HG02763 (cell line): ENCODE measurements at regions not wholly inside any gene's neighbourhood (a gene's known extent, or its start where the extent isn't known, plus 50 kb on each side); places are given as distances from the start of the nearest gene placed in this dataset.
"Not testable (repeated sequence)": the region's sequence is repeated elsewhere in the genome, so short reads cannot be mapped to it uniquely, and the experiment has no call there.

ENCODE experiments used
- ATAC-seq: cut with Tn5 transposase; IDR thresholded peaks from one replicate; pipeline ENCODE4 v1.9.1; 2021; ENCODE audit warnings: mild to moderate bottlenecking, moderate library complexity; ENCODE audit not compliant: unreplicated experiment

DNA sequence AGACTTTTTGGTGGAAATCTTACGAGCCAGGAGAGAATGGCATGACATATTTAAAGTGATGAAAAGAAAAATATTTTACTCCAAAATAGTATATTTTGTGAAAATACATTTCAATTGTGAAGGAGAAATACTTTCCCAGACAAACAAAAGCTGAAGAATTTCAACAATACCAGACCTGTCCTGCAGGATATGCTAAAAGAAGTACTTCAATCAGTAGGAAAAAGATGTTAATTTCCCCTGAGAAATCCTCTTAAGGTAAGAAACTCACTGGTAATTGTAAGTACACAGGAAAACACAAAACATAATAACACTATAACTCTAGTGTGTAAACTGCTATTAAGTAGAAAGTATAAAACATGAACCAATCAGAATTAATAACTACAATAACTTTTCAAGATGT, 341.8 kb upstream of the GJE1 start:
- no peak for ATAC-seq

DNA sequence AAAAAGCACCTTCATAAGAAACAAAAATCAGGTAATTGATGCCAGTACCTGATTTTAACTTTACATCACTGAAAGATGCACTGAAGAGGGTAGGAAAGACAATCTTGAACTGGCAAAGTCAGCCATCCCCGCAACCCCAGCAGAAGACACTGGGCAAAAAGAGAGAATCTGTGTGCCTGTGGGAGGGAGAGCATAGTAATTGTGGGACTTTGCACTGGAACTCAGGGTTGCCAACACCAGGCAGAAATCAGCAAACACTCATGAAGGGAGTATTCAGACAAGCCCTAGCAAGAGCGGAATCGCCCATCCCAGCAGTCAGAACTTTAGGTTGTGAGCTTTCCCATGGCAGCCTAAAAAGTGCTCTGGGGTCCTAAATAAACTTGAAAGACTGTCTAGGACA, 344.6 kb upstream of the GJE1 start:
- ATAC-seq, result no peak

- ATAC-seq, result no peak
Measured at GRCh38 chr6:141783585-141783984, 349.1 kb upstream of the GJE1 start.

GRCh38 chr6:141780296-141780695, 352.4 kb upstream of the GJE1 start:
- ATAC-seq, result no peak

DNA sequence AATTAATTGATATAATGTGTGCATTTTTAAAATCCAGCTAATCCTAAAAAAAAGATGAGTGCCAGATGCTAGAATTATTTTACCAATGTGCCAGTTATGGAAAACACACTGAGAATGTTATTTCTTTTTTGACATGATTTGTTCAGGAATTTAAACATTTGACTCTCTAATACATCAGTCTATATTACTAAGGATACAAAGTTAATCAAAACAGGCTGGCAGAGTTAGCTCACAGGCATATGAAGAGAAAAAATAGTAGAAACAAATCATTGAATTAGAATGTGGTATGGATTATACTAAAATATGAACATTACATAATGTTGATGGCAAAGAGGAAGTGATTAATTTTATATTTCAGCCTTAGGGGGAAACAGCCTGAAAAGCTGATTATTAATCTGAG, 368.3 kb upstream of the GJE1 start:
- ATAC-seq, result no peak

DNA sequence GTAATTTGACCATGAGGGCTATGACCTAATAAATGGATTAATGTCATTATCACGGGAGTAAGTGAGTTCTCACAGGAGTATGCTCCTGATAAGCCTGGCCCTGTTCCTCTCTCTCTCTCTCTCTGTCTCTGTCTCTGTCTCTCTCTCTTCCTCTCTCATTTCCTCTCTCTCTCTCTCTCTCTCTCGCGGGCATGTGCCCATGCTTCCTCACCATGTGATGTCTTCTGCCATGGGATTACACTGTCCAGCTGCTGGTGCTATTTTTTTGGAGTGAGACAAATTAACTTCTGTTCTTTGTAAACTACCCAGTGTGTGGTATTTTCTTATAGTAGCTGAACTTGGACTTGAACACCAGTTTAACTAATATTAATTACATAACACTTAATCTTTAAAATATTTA, 374.3 kb upstream of the GJE1 start:
- no peak for ATAC-seq

DNA sequence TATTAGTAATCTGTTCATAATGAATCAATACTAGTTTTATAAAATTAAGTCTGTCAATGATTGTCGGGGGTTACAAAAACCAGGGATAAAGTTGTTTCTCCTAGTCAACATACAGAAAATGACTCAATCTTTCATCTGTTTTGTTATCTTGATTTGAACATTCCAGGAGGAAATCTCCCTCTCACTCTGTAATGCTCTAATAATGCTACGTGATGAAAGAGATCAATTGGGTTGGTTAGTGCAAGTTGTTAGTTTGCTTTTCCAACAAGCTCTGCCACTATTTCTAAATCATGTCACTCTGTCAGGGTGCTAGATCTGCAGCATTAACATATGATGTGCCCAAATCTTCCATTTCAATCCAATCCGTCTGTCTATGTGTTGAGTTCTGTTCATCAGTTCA, 379.5 kb upstream of the GJE1 start:
- no peak for ATAC-seq

GRCh38 chr6:141752677-141753076, 380.0 kb upstream of the GJE1 start:
- peak; percentile 68 for ATAC-seq

- not testable (repeated sequence) for ATAC-seq
Measured at GRCh38 chr6:141746324-141746723, 386.4 kb upstream of the GJE1 start.

DNA sequence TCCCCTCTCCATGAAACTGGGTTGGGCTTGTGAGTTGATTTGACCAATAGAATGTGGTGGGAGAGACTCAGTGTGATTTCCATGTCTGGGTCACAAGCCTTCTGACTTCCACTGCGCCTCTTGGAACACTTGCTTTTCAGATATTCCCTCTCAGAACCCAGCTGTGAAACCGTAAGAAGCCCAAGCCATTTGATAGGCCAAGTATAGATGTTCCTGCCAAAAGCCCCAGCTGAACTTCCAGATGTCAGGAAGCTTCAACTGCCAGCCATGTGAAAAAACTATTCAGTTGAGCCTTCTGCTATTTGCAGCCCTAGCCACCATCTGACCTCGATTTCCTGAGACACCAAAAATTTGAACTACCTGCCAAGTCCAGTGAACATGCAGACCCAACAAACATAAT, 387.8 kb upstream of the GJE1 start:
- ATAC-seq, result no peak

GRCh38 chr6:141744194-141744925, 388.4 kb upstream of the GJE1 start:
- no peak for ATAC-seq

DNA sequence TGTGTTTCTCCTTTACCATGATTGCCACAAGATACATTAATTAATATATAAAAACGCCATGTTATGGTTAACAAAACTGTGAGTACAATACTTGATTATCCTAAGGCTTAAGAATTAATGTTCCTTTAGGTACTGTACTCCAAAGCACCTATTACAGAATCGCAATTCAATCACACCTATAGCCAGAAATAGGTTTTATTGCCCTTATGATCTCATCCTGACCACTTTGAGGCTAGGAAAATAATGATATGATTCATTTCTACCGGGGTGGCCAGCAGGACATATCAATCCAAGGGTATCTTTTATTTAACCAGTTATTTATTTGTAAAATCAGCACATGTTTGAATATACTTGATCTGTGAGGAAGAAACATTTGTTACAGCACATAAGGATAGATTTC, 396.6 kb upstream of the GJE1 start:
- no peak for ATAC-seq

DNA sequence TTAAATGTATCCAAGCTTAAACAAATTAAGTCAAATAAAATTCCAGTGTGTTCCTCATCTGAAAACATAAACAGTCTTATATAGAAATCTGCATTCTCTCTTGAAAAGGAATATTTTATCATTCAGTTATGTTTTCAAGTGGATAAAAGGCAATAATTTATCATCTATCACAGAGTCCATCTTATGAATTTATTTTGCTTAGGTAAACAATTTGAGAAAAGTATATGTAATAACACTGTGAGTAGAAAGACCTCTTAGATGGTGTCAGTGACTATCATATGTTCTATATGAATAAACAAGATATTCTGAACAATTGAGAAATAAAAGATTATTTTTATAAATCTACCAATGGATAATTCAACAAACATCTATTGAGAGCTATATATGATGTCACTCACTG, 397.6 kb upstream of the GJE1 start:
- ATAC-seq, result no peak

- ATAC-seq, result no peak
Measured at GRCh38 chr6:141734071-141734840, 398.5 kb upstream of the GJE1 start.

GRCh38 chr6:141729146-141729545, 403.6 kb upstream of the GJE1 start:
- no peak for ATAC-seq

DNA sequence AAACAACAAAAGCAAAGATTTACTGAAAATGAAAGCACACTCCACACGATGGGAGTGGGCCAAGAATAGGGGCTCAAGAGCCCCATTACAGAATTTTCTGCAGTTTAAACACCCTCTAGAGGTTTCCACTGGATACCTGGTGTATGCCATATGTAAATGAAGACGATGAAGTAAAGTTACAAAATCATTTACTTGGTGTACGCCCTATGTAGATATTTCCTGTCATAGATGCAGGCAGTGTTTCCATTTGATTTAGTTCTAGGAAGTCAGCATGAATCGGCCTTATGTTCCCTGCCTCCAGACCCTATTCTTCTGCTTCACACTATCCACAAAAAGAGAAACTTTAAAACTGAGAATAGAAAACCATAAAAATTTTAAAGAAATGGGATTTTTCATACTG, 404.4 kb upstream of the GJE1 start:
- ATAC-seq, result no peak

GRCh38 chr6:141726248-141726647, 406.5 kb upstream of the GJE1 start:
- no peak for ATAC-seq

DNA sequence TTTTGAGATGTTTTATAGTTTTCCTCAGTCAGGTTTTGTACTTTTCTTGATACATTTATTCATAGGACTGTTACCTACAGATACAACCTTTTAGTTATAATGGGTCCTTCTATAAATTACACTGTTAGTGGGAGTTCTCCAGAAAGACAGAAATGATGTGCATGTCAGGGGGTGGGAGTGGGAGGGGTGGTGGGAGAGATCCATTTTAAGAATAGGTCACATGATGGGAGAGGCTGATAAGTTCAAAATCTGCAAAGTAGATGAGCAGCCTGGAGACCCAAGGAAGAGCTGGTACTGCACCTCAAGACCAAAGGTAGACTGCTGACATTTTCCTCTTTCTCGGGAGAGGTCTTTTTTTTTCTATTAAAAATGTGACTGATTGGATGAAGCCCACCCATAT, 408.0 kb upstream of the GJE1 start:
- ATAC-seq, result no peak

- ATAC-seq, result no peak
Measured at GRCh38 chr6:141719476-141719875, 413.2 kb upstream of the GJE1 start.

DNA sequence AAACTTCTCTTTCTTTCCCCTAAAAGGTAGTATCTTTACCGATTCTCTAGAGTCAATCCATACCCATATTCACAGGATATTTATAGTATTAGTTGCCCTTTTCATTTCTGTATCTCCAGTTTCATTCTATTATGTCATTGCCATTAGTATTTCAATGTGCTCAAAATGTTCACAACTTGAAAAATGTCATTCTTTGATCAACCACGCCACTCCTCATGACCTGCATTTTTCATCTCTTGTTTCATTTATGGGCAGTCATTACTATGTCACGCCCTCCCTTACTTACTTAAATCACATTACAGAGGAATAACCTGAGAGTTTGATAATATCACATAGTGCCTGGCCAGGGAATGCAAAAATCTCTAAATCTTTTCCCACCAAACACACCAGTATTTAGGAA, 427.3 kb upstream of the GJE1 start:
- no peak for ATAC-seq

DNA sequence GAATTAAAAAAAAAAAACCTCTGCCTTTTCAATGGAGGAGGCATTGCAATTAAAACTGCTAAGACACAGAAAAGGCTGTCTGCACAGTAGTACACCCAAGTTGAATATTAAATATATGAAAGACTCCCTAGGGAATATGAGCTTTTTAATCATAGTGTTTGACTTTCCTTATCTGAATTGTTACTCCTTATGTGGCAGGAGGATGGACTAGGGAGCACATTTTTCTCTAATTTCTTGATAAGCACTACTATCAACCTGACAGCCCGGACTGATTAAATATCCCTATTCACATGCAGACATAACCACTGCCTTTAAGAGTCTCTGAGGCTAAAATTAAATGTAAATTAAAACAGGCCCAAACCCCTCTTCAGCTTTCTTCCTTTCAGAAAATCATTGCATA, 428.6 kb upstream of the GJE1 start:
- no peak for ATAC-seq

DNA sequence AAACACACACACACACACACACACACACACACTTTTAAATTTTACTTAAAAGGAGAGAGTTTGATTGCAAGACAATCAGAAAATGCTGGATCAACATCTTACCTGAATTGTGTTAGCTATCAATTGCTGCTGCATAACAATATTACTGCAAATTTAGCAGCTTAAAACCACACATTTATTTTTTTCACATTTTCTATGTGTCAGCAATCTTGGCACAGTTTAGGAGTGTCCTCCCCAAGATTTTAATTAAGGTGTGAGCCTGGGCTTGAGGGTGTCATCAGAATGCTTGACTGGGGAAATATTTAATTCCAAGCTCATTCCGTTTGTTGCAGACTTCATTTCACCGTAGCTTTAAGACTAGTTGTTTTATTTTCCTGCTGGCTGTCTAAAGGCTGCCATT, 431.0 kb upstream of the GJE1 start:
- no peak for ATAC-seq

GRCh38 chr6:141700819-141701218, 431.9 kb upstream of the GJE1 start:
- no peak for ATAC-seq
